AG08395 (cell line): ENCODE measurements at regions not wholly inside any gene's neighbourhood (a gene's known extent, or its start where the extent isn't known, plus 50 kb on each side); places are given as distances from the start of the nearest gene placed in this dataset.

Experiments
- DNase-seq: peaks from one replicate; pipeline ENCODE4 v3.0.0; 2012; ENCODE audit warnings: mixed read lengths, low spot score

DNA sequence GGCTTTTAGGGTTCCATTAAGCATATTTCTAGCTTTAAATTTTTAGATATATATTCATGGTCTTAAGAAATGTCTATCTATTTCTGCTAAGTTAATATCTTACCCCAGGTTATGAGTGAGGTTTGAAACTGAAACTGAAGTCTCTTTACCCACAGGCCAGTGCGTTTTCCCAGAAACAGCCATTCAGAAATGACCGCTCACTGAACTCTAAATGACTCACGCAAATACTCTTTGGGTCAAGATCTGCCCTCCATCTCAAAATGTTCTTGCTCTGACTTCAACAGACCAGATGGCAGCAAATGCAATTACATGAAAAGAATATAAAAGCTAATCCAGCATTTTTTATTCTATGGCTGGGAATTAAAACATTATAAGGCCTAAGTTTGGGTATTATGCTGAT is 315.2 kb downstream of the TDRD15 start:
- no peak for DNase-seq

DNA sequence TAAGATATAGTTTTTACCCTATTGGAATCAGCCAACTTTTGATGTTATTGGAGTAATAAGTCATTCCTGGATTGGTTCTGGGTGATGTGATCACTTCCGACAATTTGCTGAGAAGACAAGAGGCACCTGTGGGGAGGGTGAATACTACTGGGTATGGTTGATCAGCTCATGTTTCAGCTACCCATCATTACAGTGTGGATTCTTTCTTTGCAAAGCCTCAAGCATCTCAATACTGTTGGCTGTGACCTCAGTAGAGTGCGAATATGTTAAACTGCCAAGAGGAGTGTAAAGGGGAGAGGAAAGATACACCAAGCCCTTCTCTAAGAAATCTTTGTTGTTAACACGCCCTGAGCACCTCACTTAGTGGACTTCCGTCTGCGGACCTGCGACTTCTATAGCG is 317.7 kb downstream of the TDRD15 start:
- DNase-seq, result no peak

DNA sequence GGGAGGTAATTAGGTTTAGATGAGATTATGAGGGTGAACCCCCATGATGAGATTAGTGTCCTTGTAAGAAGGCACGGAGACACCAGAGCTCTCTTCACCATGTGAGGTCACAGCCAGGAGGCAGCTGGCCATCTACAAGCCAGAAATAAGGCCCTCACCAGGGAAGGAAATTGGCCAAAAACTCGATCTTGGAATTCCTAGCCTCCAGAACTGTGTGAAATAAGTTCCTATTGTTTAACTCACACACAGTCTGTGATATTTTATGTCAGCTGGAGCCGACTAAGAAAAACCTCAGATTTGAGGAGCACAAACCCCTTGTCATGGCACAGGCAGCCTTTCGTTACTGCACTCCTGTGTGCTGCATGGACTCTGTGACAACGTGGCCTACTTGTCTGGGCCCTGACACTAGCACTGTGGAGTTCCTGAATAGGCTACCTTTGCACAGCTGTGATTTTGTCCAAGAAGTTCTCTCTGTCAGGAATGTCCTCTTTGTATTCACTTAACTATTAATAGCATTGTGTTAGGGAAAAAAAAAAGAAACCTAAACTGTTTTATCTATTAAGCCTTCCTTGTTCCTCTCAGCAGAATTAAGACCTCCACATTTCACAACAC is 319.8 kb downstream of the TDRD15 start:
- DNase-seq, result no peak

DNA sequence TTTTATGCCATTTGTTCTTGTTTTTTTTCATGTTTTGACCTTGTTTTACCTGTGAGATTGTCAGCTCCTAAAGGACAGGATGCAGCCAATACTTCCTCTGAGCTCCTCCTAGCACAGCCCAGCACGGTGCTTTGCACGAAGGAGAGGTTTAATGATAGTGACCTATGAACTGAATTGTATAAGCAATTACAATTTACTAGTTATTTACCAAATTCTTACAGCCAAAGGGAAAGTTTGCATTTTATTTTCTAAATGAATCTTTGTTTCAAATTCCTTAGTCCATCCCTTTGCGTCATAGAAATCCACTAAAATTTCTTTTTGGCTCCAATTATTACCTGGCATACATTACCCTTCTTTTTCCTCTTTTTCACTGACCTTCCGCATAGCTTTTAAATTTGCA is 326.1 kb downstream of the TDRD15 start:
- no peak for DNase-seq

DNA sequence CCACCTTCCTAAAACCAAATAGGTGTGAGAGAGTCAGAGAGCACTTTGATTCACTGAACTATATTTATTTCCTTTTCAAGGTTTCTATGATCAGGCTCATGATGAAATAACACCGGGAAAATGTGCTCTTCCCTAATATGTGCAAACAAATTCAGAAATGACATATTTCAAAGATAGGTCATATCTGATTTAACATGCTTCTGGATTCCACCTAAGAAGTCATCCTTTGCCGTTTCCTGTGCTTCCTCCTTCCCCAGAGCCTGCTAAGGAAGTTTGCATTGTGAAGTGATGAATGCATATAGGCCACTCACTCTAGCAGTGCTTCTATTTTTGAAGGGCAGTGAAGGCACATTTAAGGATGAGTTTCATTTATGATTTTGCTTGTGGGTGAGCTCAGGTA is 327.6 kb downstream of the TDRD15 start:
- DNase-seq, result no peak

DNA sequence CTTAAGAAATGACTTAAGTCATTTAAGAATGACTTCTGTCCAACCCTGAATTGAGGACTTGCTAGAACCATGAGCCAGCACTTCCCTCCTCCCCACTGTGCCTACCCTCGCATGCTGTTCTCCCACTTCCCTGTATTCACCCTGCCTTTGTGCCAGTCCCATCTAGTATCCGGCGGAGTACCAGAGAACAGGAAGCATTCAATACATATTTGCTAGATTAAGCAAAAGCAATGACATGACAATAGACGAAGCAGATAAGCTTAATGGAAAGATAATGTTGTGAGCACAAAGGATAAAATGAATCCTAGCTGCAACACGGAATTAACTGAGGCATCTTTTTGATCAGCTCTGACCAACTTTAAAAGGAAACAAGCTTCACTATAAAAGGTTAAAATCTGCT is 328.5 kb downstream of the TDRD15 start:
- no peak for DNase-seq

DNA sequence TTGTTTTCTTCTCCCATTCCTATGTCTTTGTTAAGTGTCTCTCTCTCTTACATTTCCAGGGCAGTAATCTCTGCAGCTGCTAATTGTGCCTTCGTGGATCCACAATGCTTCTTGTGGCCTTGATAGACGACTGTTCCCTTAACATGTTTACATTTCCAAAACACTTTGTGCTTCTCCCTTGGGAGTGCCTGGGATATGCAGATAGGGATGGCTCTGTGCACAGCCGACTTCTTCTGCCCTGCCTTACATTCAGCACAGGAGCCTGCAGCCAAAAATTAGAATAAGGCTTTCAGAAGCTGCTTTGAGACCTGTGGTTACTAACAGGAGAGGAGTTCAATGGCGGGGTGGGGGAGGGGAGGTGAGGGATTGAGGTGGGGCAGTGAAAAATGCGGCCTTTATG is 328.9 kb downstream of the TDRD15 start:
- DNase-seq, result no peak

DNA sequence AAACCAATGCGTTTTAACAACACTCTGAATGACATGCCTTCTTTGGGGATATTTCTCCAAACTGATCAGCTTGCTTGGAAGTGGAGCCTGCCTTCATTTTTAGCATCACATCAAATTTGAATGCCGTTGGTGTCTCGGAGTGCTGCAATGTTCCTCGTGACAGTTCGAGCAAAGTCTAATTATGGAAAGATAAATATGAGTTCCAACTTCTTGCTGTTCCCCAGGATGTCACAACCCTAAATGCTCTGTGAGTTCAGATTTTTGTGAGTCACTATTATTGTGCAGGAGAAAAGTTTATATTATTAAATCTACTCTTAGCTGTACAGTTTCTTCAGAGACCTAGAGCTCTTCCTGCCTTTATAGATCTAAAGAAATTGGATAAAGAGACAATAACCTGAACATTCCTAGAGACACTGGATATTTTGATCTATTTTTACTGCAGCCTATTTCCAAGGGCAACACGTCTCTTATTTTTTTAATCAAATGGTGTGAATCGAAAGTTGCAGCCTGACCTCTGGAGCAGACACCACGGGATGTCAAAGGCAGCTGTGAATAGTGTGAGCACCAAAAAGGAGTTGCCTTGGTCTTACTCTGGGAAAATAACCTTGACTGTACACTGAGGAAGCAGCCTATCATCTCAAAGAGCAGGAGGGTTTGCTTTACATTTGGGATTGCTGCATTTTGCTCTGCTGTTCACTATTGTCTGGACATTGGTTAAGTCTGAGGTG is 330.1 kb downstream of the TDRD15 start:
- no peak for DNase-seq

DNA sequence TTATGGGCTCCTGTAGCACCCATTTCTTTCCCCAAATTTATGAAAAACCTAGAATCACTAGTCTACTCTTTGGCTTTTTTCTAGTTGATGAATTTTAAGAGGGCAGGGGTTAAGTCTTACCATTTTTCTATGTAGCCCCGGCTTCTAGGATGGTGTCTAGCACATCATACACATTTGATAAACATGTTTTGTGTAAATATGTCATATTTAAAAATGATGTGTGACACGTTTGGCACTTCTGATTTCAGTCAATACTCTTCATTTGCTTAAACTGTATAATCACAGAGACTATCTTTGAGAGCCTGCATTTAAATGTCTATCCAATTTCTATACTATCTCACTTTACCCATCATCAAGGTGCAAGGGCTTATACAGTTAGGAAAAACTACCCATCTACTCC is 331.1 kb downstream of the TDRD15 start:
- no peak for DNase-seq

DNA sequence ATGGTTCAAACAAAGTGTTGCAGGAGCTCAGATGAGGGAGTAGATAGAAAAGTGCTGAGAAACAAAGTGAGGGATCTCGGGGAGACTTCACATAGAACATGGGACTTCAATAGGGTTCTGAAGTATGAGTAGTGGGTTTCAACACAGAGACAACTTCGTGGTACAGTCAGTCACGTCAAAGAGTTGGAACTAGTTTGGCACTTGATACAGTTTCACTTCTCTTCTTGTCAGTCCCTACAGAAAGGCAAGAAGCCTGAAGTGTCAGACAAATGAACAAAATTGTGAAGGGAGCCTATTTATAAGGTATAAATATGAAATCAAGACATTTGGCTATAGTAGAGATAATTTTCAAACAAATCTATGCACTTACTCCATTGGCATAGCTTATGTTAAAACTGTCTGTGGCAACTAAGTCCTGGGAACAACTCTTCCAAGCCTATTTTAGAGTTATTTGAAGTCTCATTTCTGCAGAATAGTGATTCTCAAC is 338.0 kb downstream of the TDRD15 start:
- no peak for DNase-seq

DNA sequence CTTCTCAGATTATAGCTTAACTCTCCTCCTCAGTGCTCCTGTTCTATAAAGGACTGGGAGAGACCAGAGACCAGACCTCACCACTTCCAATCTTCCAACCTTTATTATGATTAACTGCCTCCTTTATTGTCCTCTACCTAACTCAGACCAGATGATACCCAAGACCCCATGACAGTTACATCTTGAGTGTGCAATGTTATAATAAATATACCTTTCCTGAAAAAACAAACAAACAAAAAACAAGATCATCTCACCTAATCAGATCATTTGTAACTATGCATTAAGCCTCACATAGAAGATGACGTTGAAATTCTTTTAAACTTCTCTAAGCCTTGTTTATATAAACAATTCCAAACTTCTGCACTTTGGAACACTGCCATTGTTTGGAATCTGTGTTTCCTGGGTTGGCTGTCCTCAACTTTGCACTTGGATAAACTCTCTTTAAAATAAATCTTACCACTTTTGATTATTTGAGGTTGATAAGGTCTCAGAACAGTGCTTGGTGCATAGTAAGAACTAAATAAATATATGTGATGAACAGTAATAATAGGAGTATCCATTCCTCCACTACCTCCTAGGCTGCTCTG is 342.7 kb downstream of the TDRD15 start:
- no peak for DNase-seq

DNA sequence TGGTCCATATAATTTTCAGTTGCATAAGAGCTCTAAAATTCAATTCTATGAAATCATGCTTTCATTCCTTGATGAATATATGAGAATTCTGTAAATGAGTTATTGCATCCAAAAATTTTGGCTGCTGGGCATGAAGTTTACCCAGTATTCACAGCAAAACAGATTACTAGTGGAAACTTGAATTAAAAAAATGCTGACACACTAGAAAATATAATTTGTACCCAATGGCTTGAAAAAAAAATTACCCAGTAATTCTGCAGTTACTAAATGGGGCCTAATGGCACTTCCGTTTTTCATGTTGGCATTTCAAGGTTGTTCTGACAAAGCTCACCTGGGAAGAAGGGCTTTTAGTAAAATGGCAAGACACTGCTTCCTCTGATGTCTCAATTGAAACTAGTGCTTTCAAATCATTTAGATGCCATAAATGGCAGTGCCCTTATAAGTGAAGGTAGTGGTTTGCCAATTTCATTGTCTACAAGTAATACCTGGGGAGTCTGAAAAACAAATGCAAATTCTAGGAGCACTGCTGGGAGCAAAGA is 343.6 kb downstream of the TDRD15 start:
- no peak for DNase-seq

DNA sequence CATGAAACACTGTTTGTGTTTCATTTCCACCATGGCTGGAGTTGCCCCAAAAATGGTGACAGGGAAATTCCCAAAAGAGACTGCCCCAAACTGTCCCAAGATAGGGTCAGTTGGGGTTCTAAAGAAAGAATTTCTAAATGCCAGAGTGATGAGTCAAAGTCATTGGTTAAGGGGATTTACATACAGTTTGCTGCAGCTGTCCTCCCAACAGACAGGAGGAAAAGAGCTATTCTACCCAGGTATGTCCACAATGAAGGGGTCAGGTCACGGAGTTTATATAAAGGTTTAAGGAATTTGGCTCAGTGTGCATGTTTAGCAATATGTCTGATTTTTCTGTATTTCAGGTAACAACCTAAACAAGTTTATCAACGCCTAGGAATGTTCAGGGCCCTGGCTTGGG is 344.1 kb downstream of the TDRD15 start:
- no peak for DNase-seq

DNA sequence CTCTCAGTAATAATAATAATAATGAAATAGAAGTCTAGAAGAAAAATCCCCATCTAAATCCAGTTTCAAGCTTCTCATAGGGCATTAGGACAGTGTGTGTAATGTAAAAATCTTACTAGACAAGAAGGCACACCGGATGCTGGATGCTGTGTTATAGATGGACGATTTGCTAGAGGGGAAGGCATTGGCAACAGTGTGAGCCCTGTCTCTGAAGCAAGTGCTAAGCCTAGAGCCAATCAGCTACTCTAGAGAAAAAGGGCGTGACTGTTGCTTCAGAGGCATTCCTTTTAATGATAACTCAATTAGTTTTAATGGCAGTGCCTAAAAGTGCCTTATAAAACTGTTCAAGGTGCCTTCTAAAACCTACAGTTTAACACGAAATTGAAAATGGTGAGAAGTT is 344.9 kb downstream of the TDRD15 start:
- no peak for DNase-seq

DNA sequence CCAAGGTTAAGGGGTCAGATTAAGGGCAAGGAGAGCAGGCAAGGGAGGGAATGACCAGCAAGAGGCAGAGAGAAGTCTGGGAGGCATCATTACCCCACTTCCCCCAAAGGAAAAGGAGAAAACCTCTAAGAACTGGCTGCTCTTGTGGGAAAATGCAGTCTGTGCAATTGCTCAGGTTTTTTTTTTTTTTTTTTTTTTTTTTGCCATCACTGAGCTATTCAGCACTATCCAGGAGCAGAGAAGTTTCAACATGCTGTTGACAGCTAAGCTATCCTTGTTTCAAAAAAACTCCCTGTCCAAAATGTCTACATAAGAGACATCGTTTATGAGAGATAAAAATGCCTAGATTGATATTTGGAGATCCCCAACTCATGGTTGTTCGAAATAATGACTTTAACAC is 345.4 kb downstream of the TDRD15 start:
- no peak for DNase-seq

DNA sequence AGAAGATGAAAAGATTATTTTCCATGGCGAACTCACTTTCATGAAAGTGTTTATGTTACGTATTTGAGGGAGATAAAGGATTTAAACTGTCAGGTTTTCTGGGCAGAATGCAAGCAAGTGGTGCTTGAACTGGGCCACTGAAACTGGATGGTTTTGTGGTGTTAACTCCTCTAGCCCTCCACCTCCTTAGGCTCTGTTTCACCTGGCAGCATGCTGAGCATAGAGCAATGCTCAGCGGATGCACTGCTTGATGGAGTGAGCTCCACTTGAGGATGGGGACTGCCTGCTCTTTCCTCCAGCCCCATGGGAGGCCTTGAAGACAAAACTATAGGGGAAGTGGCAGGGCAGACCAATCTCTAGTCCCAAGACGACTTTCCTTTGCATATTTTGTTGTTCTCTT is 345.8 kb downstream of the TDRD15 start:
- no peak for DNase-seq

DNA sequence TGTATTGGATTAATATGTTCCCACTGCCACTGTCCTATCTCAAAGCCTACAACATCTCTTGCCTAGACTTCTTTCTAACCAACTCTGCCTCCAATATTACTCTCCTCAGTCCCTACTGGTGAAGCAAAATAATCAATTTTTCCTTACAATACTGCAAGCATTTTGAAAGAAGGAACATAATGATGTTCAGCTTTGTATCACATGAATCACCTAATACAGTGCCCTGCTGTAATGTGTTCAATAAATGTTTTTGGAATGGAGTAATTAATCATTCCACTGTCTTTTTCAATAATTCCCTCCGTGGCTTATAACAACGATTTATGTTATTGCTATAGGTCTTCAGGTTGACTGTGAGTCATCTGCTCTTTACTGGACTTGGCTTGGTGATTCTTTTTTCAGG is 356.4 kb downstream of the TDRD15 start:
- DNase-seq, result no peak

DNA sequence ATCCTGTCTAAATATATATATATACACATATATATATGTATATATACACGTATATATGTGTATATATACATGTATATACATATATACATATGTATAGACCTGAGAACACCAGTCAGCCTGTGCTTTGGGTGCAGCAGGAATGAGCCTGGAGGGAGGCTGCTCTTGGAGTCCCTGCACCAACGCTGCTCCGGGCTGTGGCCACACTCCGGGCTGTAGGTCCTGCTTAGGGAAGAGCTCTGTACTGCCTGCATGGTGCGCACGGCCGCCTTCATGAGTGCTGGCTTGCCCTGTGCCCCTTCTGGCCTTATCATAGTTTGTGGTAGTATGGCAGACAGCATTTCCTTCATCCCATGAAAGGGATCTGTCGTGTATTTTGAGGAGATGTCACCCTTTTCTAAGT is 360.9 kb downstream of the TDRD15 start:
- DNase-seq, result no peak

DNA sequence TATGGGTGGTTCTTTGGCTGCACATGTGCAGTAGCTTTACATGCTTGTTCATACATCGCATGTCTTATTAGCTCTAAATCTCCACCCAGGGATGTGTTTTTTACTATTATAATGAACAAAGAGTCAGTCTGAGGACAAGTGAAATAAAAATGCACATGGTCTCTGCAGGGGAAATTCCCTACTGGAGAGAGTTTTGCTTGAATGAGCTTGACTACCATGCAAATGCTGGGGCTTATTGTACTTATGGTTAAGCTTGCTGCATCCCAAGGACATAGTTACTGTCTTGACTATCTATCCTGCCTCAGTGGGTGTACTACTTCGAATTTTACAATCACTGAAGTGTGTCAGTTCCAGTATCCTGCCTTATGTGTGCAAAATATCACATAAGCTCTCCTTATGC is 362.7 kb downstream of the TDRD15 start:
- DNase-seq, result no peak

DNA sequence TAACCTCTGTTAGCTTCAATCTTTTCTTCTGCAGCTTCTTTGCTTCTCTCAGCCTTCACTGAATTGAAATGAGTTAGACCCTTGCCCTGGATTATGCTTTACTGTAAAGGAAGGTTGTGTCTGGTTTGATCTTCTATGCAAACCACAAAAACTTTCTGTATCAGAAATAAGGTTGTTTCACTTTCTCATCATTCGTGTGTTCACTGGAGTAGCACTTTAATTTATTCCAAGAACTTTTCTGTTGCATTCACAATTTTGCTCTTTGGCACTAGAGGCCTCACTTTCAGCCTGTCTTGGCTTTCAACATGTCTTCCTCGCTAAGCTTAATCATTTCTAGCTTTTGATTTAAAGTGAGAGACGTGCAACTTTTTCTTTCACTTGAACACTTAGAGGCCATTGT is 365.3 kb downstream of the TDRD15 start:
- DNase-seq, result no peak

DNA sequence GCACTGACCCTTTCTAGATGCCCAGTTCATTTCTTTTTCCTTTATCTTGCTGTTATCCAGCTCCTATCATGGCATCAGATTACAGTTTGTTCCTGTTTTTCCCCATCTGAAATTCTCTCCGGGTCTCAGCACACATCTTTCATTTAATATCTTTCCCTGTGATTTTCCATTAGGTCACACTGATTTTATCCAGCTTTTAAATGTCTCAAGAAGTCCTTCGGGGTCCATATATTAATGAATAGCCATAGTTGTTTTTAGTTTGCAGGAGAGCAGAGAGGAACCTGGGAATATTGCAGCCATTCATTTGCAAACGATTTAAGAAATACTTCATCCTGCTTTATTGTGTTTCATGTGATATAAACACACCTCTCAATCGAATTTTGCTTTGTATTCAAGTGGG is 374.2 kb downstream of the TDRD15 start:
- DNase-seq, result no peak

DNA sequence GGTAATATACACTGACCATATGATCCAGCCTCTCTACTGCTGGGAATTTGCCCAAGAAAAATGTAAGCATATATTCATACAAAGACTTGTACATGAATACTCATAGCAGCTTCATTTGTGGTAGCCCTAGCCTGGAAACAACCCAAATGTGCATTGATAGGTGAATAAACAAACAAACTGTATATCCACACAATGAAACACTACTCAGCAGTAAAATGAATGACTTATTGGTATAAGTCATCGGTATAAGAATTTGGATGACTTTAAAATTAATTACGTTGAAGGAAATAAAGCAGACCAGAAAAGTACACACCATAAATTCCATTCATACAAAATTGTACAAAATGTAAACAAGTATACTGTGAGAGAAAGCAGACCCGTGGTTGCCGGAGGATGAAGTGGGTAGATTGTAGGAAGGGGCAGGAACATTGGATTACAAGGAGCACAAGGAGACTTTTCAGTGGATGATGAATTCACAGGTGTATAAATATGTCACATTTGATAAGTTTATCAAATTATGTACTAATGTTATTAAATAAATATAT is 376.7 kb downstream of the TDRD15 start:
- DNase-seq, result no peak

DNA sequence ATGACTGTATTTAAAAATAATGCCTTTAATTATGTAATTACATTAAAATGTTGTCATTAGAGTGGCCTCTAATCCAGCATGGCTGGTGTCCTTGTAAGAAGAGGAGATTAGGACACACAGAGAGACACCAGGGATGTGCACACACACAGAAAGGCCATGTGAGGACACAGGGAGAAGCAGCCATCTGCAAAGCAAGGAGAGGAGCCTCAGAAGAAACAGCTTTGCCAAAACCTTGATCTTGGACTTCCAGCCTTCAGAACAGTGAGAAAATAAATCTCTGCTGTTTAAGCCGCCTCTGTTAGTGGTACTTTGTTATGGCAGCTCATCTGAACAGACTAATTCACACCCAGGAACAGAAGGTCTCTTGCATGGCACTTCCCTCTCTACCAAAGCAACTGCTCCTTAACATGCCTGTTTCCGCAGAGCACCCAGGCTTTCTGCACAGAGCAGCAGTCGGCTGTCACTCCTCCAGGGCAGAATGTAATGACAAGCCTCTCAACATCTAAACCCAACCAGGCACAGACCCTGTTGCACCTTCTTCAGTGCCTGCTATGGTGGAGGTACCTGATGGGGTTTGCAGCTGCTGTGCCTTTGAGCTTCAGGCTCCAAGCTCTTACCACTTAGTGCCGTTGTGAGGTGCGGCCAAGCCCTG is 377.7 kb downstream of the TDRD15 start:
- DNase-seq, result no peak
